Bone marrow (tissue), 2 donors: ENCODE measurements at regions not wholly inside any gene's neighbourhood (a gene's known extent, or its start where the extent isn't known, plus 50 kb on each side); places are given as distances from the start of the nearest gene placed in this dataset.
"Not testable (repeated sequence)": the region's sequence is repeated elsewhere in the genome, so short reads cannot be mapped to it uniquely, and the experiment has no call there.

Source experiments
- DNase-seq, 2 donors: peaks; one replicate each; lab custom pipeline; 2025; lab: John Stamatoyannopoulos, UW

- DNase-seq = no peak
These were observed 157.4 kb upstream of the PFN2 start for GRCh38 chr3:150128126-150128525.

DNA sequence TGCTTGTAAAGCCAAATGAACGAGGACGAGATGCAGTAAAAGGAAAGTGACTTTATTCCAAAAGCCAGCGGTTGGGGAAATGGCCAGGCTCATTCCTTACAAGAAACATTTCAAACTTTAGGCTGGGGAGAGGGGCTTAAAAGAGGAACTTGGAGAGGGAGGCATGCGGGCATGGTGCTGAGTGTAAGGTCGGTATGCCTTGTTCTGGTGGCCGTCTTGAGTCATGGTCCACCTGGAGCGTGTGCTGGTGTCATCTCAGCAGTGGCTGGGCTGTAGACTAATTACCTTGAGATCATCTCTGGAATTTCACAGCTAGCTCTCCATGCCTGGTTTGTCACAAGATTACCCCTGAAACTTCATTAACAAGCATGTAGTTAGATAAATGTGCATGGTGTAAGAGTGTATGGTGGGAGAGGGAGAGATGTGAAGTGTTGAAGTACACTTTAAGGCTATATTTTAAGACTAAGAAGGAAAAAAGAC lies 156.4 kb upstream of the PFN2 start:
- DNase-seq = no peak

DNA sequence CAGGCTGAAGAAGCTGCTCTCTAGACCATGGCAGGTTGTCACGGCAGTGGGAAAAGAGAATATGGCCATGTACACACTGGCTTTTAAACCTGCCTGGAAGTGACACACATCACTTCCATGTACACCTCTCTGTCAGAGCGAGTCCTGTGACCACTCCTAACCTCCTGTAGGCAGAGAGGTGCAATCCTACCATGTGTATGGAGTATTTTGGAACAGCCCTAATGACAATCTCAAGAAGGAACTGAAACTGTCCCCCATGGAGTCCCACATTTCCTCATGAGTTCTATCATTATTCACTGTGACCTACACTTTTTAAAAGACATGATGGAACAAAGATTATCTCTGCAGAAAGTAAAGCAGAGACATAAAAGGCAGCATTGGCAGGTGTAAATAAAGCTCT lies 153.4 kb upstream of the PFN2 start:
- DNase-seq = no peak

DNA sequence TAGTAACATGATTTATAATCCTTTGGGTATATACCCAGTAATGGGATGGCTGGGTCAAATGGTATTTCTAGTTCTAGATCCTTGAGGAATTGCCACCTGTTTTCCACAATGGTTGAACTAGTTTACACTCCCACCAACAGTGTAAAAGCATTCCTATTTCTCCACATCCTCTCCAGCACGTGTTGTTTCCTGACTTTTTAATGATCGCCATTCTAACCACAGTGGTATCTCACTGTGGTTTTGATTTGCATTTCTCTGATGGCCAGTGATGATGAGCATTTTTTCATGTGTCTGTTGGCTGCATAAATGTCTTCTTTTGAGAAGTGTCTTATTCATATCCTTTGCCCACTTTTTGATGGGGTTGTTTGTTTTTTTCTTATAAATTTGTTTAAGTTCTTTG lies 152.6 kb upstream of the PFN2 start:
- DNase-seq = not testable (repeated sequence)

DNA sequence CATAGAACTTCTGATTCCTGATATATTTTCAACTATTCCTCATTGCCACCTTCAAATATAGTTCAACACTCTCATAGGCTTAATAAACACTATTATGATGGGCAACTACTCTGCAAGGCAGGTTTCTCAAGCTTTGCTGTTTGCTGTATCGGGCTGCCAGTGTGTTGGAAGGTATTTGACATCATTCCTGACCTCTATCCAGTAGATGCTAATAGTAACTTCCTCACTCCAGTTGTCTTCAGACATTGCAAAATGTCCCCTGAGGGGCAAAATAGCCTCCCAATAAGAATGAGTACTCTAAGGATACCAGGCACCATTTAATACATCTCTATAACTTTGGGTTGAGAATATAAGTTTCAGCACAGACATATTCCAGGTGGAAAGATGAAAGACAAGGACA lies 147.5 kb upstream of the PFN2 start:
- DNase-seq = no peak

DNA sequence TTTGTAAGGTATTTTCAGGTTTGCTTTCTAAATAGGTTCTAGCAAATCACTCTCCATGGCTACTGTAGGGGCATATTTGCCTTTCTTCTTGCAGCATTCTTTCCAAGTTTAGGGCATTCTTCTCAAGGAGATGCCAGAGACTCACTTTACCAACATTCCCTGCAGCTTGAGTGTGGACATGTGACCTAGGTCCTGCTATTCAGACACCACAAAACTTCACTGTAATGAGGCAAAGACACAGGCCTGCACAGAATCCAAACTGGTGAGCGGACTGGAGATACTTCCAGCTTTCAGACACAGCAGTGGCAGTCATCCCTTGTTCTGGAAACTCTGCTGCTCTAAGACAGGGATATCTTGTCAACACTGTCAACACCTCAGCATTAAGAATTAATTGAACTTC lies 146.4 kb upstream of the PFN2 start:
- DNase-seq = no peak

- no peak for DNase-seq
These were observed 145.5 kb upstream of the PFN2 start for GRCh38 chr3:150116196-150116595.

DNA sequence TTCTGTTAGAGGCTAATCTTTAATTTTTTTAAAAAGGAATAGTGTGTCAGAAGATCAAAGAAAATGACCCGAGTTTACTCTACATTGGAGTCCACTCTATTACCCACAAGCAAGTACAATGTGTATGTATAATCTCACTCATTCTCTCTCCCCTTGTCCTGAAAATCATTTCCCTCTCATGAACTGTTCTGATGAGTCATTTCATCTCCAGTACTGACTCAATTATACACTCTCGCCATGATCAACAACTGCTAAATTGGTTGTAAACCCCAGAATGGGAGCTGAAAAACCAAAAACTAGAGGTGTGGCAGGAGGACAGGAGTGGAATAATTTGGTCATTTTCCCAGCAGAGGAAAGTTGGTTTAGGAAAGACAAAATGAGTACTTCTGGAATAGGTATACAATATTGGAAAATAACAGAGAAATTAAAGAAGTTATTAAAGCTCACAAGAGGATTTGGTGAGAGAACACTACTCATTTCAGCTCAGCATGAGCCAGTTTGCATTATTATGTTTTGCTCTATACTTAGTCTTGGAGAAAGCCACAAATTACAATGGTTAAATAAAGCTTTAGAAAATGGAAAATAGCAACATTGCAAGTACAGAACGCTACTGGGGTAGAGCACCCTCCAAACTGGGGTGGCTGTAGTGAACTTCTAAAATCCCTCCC lies 144.3 kb upstream of the PFN2 start:
- no peak for DNase-seq

DNA sequence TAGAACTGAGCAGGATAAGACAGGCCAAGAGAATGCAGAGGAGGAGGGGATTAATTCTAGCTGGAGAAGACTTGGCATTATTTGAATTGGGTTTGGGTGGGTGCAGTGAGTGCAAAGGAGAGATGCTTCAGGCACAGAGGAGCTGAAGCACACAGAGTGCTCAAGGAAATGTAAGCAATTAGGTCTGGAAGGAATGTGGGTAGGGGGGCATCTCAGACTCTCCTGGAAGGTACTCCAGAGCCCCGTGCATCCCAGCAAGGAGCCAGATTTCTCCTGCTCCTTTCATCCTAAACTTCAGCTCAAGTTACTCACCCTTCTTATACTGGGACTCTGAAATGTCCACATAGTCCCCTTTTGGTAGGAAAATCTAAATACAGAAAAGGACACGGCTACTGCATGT lies 143.6 kb upstream of the PFN2 start:
- no peak for DNase-seq

DNA sequence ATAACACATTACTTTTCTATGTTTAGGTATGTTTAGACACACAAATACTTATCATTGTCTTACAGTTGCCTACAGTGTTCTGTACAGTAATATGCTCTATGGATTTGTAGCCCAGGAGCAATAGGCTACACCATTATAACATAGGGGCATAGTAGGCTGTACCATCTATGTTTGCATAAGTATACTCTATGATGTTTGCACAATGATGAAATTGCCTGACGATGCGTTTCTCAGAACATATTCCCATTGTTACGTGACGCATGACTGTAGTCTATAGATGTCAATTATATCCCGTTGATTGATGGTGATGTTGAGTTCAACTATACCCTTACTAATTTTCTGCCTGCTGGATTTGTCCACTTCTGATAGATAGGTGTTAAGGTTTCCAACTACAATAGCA lies 139.4 kb upstream of the PFN2 start:
- DNase-seq = no peak

DNA sequence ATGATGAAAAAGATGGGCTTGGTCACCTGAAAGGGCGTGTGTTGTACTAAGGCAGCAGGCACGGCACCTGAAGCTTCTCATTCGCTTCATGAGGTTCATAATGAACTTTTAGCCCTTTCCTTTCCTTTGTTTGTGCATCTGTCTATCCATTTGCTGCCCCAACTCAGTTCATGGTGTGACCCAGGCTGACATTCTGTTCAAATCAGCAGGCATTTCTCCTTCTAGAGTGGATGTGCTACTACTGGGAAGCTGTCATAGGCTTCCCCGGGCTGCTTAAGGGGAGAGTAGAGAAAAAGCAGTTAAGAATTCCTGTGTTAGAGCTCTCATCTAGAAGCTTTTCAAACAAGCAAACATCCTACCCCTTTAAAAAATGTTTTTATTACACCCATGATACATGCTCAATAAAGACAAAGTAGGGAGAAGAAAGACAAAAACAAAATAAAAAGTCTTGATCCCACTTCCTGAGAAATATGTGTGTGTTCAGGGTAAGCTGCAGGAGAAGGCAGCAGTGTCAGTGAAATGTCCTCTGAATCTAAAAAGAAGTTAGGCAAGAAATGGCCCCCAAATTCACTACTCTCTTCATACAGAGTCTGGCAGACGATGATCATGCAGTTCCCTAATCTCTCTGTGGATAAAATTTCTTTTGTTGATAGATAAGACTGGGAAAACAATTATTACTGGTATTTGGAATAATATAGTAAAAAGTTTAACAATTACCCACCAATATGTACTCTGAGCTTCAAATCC lies 136.9 kb upstream of the PFN2 start:
- no peak for DNase-seq

DNA sequence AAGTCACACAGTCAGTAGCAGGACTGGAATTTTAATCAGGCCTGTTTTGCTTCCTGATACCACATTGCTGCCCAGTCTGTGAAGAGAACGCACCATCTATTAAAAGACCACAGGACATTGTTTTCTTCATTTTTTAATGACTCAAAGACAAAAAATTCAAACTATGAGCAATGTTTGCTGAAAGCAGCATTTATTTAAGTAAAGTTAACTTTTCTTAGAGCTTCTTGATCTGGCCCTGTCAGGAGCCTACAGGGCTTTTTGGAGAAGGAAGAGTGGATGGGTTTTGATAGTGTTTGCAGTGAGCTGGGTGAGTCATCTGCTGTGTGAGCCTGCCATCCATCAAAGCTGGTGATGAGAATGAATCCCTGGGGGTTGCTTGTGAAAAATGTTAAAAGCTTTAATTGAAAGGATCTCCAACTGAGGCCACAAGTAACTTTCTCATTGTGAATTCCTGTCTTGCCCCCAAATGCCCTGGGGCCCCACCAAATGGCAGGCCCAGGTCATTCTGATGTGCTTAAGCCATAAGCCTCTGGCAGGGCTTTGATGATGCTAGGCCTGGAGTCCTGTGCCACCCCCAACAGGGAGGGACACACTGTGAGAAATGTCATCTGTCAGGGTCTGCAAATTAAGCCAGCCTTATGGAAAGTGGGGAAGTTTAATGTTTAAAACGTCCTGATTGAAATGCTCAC lies 136.2 kb upstream of the PFN2 start:
- DNase-seq = no peak

- no peak for DNase-seq
These were observed 135.4 kb upstream of the PFN2 start for GRCh38 chr3:150105886-150106612.

DNA sequence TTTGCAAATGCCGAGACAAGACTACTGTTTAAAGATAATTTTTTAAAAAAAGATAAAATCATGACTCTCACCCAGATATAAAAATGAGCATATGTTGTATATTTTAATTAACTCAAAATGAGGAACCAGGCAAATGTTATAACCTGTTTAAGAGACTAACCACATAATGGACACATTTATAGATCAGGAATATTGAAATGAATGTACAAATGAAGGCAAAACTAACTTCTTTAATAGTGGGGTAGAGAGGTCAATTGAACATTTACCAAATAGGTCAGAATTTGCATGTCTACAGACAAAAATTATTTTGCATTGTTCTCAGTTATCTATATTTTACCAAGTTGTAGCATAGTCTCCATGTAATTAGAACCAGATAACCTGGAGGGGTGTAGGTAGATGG lies 134.3 kb upstream of the PFN2 start:
- no peak for DNase-seq

DNA sequence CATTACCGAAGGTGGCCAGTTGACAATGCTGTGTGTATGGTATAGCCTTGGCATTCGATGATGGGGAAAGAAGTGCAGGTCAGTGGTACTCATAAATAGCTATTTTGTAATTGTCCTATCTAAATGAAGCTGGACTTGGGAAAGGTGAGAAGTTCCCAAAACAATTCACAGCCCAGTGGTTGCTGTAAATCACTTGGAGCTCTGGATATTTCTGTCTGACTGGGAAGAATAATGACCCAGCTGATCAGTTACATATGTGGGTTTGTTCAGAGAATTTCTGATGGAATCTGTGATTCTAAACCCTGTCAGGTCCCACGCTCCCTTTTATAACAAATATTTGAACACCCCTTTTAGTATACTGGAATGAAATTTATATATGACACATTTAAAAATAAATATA lies 133.9 kb upstream of the PFN2 start:
- no peak for DNase-seq

- DNase-seq = no peak
These were observed 130.3 kb upstream of the PFN2 start for GRCh38 chr3:150101016-150101415.

GRCh38 chr3:150098621-150099020 lies 127.9 kb upstream of the PFN2 start:
- no peak for DNase-seq

DNA sequence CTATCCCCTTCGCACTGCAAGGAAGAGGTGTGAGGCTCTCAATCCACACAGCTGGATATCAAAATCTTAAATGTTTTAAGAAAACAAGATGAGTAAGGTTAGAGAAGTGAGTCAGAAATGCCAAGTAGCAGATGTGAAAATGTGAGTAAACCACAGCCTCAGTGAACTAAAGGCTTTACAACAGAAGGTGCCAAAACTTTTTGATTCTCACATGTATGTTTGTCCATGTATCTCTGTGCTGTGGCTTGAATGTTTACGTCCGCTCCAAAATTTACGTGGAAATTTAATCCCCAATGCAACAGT lies 126.8 kb upstream of the PFN2 start:
- no peak for DNase-seq

DNA sequence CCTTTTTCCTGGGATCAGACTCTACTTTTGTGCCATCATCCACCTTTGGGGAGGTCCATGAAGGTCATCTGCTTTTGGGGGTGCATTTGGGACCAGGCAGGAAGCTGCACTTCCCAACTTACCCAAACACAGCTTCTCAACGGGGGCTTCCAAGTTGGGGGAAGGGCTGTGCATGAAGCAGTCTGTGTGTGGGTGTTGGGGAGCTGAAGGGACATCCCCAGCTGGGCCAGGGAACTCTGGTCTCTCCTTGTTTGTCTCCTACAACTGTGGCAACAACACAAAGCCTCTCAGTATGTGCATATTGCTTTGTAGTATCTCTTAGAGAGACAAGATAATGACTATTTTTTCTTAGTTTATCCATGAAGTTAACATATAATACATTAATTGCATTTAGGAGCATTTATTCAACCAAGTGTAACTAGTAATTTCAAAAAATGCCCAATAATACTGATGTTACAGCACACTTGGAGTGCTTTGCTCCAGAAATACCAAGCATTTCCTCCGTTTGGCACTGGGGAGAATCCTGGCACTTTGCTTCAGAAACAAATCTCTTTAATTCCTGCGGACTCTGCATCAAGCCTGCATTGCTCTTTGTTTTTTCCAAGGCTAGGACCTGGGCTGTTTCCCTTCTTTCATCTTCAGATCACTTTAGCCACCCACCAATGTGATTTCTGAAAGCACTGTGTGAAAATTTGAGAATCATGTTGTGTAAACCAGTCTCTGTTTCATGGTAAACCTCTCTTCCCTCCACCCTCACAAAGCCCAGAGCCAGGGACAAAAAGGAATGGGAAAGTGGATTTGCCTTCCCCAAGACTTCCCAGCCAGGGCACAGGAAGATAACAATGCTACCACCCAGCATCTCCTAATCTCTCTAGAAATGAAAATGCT lies 126.2 kb upstream of the PFN2 start:
- DNase-seq = no peak

GRCh38 chr3:150094150-150094933 lies 123.6 kb upstream of the PFN2 start:
- DNase-seq = no peak

- DNase-seq = no peak
These were observed 120.9 kb upstream of the PFN2 start for GRCh38 chr3:150091626-150092025.
